Gastroesophageal sphincter (tissue), 3 donors: ENCODE measurements at regions not wholly inside any gene's neighbourhood (a gene's known extent, or its start where the extent isn't known, plus 50 kb on each side); places are given as distances from the start of the nearest gene placed in this dataset.

Source experiments
- EP300 ChIP-seq: sonication (generic); formaldehyde crosslinking; IDR thresholded peaks from one replicate; pipeline ENCODE4 v1.6.1; 2017; ENCODE audit warnings: antibody characterized with exemption, mild to moderate bottlenecking
- POLR2A ChIP-seq, 2 donors: fragments of 450-650 bp; IDR thresholded peaks; one replicate each; pipeline ENCODE4 v1.6.1; 2017; ENCODE audit warnings: antibody characterized with exemption in 2 of 2, mild to moderate bottlenecking in 2 of 2, moderate library complexity in 1 of 2
- POLR2AphosphoS5 ChIP-seq: sonication (generic); formaldehyde crosslinking; IDR thresholded peaks from one replicate; pipeline ENCODE4 v1.6.1; 2017; ENCODE audit warnings: antibody characterized with exemption
- TF ChIP-seq, protein P1 (sequence below), 4 experiments: fragments of 200-600 bp in 2 of 4; fragments of 450-650 bp in 2 of 4; sonication (generic) in 1 of 4; IDR thresholded peaks; one replicate each; pipeline ENCODE4 v1.5.1; 2017 to 2019; ENCODE audit warnings: antibody characterized with exemption in 4 of 4, mild to moderate bottlenecking in 2 of 4, moderate library complexity in 2 of 4

DNA sequence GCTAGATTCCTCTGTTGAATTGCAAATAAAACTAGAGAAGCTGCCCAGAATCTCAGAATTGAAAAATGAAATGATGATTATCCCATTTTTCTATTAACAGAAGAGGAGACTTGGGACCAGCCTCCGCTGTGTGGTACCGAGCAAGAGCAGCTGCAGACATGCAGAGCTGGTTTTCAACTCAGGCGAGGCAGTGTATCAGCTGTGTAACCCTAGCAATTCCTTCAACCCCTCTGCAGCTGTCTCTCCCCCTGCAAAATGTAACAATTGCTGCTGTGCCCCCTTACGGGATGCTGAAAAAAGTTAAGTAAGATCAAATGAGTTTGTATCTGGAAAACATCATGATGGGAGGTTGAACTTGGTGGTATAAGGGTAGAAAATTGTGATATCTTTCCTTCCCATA is 98.5 kb upstream of the C3orf80 start:
- no peak for TF ChIP-seq EP300
- TF ChIP-seq, protein P1, sequence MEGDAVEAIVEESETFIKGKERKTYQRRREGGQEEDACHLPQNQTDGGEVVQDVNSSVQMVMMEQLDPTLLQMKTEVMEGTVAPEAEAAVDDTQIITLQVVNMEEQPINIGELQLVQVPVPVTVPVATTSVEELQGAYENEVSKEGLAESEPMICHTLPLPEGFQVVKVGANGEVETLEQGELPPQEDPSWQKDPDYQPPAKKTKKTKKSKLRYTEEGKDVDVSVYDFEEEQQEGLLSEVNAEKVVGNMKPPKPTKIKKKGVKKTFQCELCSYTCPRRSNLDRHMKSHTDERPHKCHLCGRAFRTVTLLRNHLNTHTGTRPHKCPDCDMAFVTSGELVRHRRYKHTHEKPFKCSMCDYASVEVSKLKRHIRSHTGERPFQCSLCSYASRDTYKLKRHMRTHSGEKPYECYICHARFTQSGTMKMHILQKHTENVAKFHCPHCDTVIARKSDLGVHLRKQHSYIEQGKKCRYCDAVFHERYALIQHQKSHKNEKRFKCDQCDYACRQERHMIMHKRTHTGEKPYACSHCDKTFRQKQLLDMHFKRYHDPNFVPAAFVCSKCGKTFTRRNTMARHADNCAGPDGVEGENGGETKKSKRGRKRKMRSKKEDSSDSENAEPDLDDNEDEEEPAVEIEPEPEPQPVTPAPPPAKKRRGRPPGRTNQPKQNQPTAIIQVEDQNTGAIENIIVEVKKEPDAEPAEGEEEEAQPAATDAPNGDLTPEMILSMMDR (IDR thresholded peaks at IDR 0.05): no peak
- no peak for TF ChIP-seq POLR2AphosphoS5
- no peak for TF ChIP-seq POLR2A (IDR thresholded peaks at IDR 0.05)
